ENCODE measurements at regions not wholly inside any gene's neighbourhood (a gene's known extent, or its start where the extent isn't known, plus 50 kb on each side); places are given as distances from the start of the nearest gene placed in this dataset.

DNA sequence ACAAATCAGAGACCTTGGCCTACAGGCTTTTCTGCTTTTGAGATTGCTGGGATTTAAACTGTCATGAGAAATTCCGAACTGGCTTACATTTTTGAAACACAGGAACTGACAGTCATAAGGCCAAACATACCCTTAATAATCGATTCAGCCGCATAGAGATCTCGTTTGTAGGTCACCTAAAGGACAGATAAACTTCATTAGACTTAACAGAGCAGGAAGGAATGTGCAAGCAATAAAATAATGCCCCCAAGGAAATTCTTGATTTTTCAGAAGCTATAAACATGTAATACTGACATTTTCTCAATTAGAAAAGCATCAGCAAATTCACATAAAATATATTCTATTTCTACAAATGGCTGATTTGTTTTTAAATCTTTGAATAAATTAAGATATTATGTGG is 120.0 kb downstream of the CRPPA start:
- no peak overlapping the region for H3K27ac ChIP-seq
- DNase-seq, result no peak
- H3K36me3 ChIP-seq, result no peaks in the 10 kb centered on the region
- no peak overlapping the region for H3K4me3 ChIP-seq (ENCODE audit: low read depth, low read length)
- H3K27me3 ChIP-seq (ENCODE audit: insufficient read depth, low read depth, severe bottlenecking), result no peaks in the 10 kb centered on the region
- TF ChIP-seq CTCF (IDR thresholded peaks at IDR 0.05; ENCODE audit: low read depth, low read length), result no peak
- H3K9me3 ChIP-seq (ENCODE audit: severe bottlenecking), result no peaks in the 10 kb centered on the region

- Histone ChIP-seq H3K4me3 (ENCODE audit: low read depth, low read length) (no peak overlapping the region), H3K36me3 (no peaks in the 10 kb centered on the region), H3K27me3 (ENCODE audit: insufficient read depth, low read depth, severe bottlenecking) (no peaks in the 10 kb centered on the region), H3K9me3 (ENCODE audit: severe bottlenecking) (no peaks in the 10 kb centered on the region), H3K27ac (no peak overlapping the region)
- no peak for DNase-seq
- TF ChIP-seq CTCF (IDR thresholded peaks at IDR 0.05; ENCODE audit: low read depth, low read length), result no peak
Observed at GRCh38 chr7:16300361-16300895, 120.9 kb downstream of the CRPPA start.

DNA sequence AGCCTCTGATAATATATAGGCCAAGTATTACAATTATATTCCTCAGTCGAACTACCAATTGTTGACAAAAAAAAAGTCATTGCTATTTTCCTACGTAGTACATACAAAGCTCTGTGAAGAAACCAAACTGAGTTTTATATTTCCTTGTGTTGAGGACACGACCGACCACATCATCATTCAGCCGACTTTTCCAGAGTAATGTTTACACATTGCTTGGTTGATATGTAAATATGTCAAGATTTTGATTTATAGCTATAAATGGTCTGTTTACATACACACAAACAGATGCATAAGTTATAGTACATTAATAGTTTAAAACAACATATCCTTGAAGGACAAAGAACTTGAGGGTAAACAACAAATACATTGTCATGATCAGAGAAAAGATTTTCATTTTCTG is 121.5 kb downstream of the CRPPA start:
- TF ChIP-seq CTCF (IDR thresholded peaks at IDR 0.05; ENCODE audit: low read depth, low read length), result no peak
- Histone ChIP-seq H3K27me3 (ENCODE audit: insufficient read depth, low read depth, severe bottlenecking) (no peaks in the 10 kb centered on the region), H3K27ac (no peak overlapping the region), H3K36me3 (no peaks in the 10 kb centered on the region), H3K4me3 (ENCODE audit: low read depth, low read length) (no peak overlapping the region), H3K9me3 (ENCODE audit: severe bottlenecking) (no peaks in the 10 kb centered on the region)
- no peak for DNase-seq

DNA sequence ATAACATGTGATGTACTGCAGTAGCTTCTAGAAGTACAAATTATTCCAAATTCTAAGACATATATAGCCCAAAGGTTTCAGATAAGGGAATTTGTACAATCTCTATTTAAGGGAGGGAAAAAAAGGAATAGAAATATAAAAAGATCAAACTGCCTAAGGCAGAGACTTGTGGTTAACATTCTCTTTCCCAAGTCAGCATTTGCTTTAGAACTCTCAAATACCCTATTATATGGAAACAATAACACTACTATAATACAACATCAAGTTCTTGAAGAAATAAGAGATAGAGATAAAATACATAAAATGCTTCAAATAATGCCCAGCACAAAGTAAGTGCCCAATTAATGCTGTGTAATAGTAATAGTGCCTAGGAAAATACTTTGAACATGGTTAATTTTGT is 123.1 kb downstream of the CRPPA start:
- Histone ChIP-seq H3K27me3 (ENCODE audit: insufficient read depth, low read depth, severe bottlenecking) (no peaks in the 10 kb centered on the region), H3K4me3 (ENCODE audit: low read depth, low read length) (no peak overlapping the region), H3K9me3 (ENCODE audit: severe bottlenecking) (no peaks in the 10 kb centered on the region), H3K27ac (no peak overlapping the region), H3K36me3 (no peaks in the 10 kb centered on the region)
- no peak for DNase-seq
- TF ChIP-seq CTCF (IDR thresholded peaks at IDR 0.05; ENCODE audit: low read depth, low read length), result no peak

- Histone ChIP-seq H3K27ac (no peak overlapping the region), H3K27me3 (ENCODE audit: insufficient read depth, low read depth, severe bottlenecking) (no peaks in the 10 kb centered on the region), H3K36me3 (no peaks in the 10 kb centered on the region), H3K9me3 (ENCODE audit: severe bottlenecking) (no peaks in the 10 kb centered on the region), H3K4me3 (ENCODE audit: low read depth, low read length) (no peak overlapping the region)
- no peak for TF ChIP-seq CTCF (IDR thresholded peaks at IDR 0.05; ENCODE audit: low read depth, low read length)
- no peak for DNase-seq
Observed at GRCh38 chr7:16295558-16295957, 125.8 kb downstream of the CRPPA start.

- Histone ChIP-seq H3K27ac (no peak overlapping the region), H3K9me3 (ENCODE audit: severe bottlenecking) (no peaks in the 10 kb centered on the region), H3K4me3 (ENCODE audit: low read depth, low read length) (no peak overlapping the region), H3K36me3 (no peaks in the 10 kb centered on the region), H3K27me3 (ENCODE audit: insufficient read depth, low read depth, severe bottlenecking) (no peaks in the 10 kb centered on the region)
- DNase-seq, result no peak
- no peak for TF ChIP-seq CTCF (IDR thresholded peaks at IDR 0.05; ENCODE audit: low read depth, low read length)
Observed at GRCh38 chr7:16293669-16294425, 127.5 kb downstream of the CRPPA start.

Data from WERI-Rb-1 (cell line).